RWPE1 (cell line): ENCODE measurements at regions not wholly inside any gene's neighbourhood (a gene's known extent, or its start where the extent isn't known, plus 50 kb on each side); places are given as distances from the start of the nearest gene placed in this dataset.
A peak's percentile ranks its signal among the peaks of the same experiment; 100 is the strongest.

ENCODE experiments used
- CTCF ChIA-PET: fragments of 350-600 bp; sonication (Branson Sonifier 250); formaldehyde crosslinking; extraction: SDS; loops from one replicate; lab custom pipeline; 2021; lab: Yijun Ruan, JAX
- POLR2A ChIA-PET: fragments of 400-600 bp; formaldehyde crosslinking; extraction: SDS; loops from one replicate; lab custom pipeline; 2020; ENCODE audit warnings: antibody characterized with exemption; ENCODE audit not compliant: low non-redundant PET; lab: Yijun Ruan, JAX
- DNase-seq: peaks from one replicate; pipeline ENCODE4 v3.0.0; 2012; ENCODE audit warnings: low spot score
- H3K27ac ChIP-seq: fragments of 450-650 bp; 2 replicates; pipeline ENCODE4 v1.5.1; 2017
- TF ChIP-seq, protein P1 (sequence below): fragments of 450-650 bp; conservative IDR thresholded peaks from 2 replicates; pipeline ENCODE4 v1.5.1; 2017; ENCODE audit warnings: low read depth, mild to moderate bottlenecking

DNA sequence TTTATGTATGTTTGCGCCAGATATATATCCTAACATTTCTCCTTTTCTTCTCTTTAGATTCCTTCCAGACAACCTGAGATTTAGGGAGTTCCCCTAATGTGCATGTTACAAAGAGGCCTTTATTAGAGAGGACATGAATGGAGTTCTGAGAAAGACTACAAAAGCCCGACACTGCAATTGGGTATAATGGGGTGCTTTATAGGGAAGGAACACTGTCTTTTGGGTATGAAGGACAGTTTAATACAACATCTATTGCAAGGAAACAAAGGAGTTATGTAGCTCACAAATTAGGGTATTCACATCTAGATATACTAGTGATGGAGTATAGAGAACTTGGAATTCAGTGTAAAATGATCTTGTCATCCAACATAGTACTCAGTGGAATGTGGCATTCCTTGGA, 383.8 kb downstream of the FIGN start:
- ChIA-PET POLR2A (no interaction called here), CTCF (no interaction called here)
- DNase-seq: no peak
- H3K27ac ChIP-seq: no peak overlapping the region
- TF ChIP-seq, protein P1, sequence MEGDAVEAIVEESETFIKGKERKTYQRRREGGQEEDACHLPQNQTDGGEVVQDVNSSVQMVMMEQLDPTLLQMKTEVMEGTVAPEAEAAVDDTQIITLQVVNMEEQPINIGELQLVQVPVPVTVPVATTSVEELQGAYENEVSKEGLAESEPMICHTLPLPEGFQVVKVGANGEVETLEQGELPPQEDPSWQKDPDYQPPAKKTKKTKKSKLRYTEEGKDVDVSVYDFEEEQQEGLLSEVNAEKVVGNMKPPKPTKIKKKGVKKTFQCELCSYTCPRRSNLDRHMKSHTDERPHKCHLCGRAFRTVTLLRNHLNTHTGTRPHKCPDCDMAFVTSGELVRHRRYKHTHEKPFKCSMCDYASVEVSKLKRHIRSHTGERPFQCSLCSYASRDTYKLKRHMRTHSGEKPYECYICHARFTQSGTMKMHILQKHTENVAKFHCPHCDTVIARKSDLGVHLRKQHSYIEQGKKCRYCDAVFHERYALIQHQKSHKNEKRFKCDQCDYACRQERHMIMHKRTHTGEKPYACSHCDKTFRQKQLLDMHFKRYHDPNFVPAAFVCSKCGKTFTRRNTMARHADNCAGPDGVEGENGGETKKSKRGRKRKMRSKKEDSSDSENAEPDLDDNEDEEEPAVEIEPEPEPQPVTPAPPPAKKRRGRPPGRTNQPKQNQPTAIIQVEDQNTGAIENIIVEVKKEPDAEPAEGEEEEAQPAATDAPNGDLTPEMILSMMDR: no peak

DNA sequence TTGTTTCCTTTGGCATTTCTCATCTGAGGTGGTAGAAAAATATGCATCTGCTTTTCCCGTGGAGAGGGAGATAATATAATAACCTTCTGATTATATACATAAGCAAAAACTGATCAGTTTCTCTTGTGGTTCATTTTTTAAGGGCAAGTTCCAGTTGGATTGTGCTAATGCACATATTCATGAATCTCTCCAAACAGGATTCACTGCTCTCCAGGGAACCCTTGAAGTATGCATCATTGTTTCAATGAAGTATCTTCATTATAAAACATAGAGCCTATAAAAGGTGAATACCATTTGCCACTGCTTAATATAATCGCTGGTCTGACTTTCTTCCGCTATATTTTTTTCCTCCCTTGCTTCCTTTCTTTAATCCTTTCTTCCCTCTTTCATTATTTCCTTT, 384.7 kb downstream of the FIGN start:
- ChIA-PET CTCF (no interaction called here), POLR2A (no interaction called here)
- no peak for DNase-seq
- TF ChIP-seq, protein P1: no peak
- H3K27ac ChIP-seq: no peak overlapping the region

DNA sequence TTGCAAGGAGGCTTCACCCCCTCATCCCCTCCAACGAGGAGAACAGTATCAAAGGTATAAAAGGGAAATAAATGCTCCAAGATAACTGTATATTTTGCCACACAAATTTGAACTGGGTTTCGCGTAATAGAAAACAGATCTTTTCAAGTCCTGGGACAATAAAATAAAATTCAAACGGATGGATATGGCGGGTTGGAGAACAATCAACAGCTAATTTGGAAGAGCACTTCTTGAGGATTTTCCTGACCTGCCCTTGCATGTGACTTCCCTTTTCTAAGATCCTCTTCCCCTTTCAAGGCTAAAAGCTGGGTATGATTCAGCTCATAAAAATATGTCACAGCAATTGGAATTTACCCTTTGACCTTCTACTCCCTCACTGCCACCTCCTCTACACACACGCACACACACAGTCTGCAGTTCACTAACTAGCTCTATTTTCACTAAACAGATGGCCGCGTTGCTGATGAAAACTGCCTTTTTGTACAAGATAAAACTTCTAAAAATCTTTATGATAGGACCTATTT, 386.9 kb downstream of the FIGN start:
- TF ChIP-seq, protein P1: no peak
- ChIA-PET CTCF (no interaction called here), POLR2A (no interaction called here)

DNA sequence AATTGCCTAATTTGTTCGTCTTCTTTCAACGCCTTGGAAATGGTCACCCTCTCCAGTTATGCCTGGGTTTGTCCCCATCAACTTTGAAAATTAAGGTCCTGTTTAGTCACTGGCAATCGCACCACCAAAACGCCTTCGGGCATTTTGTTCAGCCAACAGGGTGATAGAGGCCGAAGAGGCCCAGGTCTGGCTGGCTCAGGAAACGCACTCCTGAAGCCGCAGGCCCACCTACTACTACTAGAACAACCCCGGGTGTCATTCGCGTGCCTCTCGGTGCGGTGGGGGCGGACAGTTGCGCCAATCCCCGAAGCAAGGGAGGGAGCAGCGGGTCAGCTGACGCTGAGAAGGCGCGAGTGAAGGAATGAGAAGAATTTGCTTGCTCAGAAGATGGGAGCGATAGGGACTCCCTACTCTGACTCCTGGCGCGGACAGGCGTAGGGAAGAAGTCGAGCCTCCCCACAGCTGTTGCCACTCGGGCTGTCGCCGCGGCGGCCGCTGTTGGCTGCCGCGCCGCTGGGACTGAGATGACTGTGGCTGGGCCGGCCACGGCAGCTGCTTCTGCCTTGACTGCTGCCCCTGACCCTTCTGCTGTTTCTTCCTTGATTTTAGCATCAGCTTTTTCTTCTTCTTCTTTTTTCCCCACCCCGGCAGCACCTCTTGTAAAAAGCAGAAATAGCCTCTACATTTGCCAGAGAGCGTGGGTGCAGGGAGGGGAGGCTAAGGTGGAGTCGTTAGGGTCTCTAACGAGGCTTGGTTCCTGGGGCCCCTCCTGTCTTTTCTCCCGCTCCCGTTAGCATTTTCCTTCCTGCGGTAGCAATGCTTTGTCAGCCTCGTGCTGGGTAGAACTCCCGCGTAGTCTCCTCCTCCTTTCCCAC, 387.6 kb downstream of the FIGN start:
- CTCF ChIA-PET: no interaction called here
- TF ChIP-seq, protein P1: no peak
- peak; percentile 49 for DNase-seq
- peak overlapping the region; percentile 60 for H3K27ac ChIP-seq
- POLR2A ChIA-PET: no interaction called here

More for the DNA sequence above, 386.9 kb downstream of the FIGN start:
- H3K27ac ChIP-seq: no peak overlapping the region
- no peak for DNase-seq

DNA sequence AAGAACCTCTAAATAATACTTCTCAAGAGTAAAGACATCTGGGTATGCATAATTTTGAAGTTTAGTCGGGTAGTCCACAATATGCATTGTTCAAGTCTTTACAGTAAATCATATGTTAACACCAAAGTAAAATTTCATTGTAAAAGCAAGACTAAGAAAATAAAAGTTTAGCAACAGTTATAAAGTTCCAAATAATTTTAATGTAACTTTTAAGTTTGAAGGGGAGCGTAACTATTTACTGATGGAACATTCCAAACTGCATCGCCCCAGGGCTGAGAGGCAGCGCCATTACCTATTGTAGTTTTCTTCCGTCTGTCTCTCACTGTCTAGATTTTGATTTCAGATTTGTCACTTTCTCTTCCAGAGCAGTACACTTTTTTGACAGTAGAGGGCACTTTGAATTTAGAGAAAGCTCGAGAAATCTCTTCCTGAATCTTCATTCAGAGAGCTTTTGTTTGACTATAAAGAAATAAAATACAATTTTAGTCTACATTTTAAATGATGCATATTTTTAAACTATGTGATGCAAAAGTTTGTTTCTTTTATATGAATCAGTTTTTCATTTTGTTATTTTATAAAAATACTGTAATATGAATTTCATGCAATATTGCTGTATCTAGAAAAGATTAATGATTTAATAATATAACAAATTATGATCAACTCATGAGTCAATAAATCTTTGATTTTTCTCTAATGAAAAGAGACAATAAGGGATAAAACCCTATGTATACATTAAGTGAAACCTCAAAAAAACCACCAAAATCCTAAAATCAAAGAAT, 389.8 kb downstream of the FIGN start:
- ChIA-PET CTCF (interaction anchor here (0.5 to 1.1 kb wide), 8 partner anchors 11 to 516 kb away, joined by 3 to 5 read pairs (median 3); no protein-coding TSS in a partner anchor), POLR2A (no interaction called here)
- no peak overlapping the region for H3K27ac ChIP-seq
- TF ChIP-seq, protein P1: peak; percentile 84
- peak; percentile 41 for DNase-seq

DNA sequence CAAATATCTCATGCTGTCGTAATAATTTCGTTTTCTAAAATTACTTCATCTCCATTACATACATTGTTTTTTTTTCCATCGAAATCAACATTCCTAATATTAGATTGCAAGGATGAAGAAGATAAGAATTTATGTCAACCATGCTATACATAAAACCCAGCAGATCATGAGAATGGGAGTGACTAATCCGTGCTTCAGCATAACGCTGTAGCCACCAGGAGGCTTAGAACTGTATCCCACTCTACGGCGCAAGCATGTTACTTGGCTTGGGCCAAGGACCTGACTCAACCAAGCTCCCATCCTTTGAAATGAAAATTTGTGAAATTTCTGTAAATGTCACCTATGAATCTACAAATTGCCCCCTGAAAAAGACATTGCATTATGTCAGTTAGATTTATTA, 392.5 kb downstream of the FIGN start:
- ChIA-PET CTCF (no interaction called here), POLR2A (no interaction called here)
- DNase-seq: no peak
- TF ChIP-seq, protein P1: no peak
- H3K27ac ChIP-seq: no peak overlapping the region
